Astrocyte (in vitro differentiated cells and primary cell): ENCODE measurements at regions not wholly inside any gene's neighbourhood (a gene's known extent, or its start where the extent isn't known, plus 50 kb on each side); places are given as distances from the start of the nearest gene placed in this dataset.

Experiments used
- DNase-seq: peaks from one replicate; pipeline ENCODE4 v3.0.0-alpha.2; 2010; ENCODE audit warnings: low read depth
- FAIRE-seq: peaks from 2 replicates; lab custom pipeline; 2011; peaks lifted over from hg19 to GRCh38; lab: Jason Lieb, UNC
- H2AFZ ChIP-seq: 2 replicates; pipeline ENCODE4 v1.6.0; 2012; ENCODE audit warnings: low read depth, low read length, inconsistent platforms
- H3K27ac ChIP-seq: 2 replicates; pipeline ENCODE4 v1.5.1; 2011; ENCODE audit warnings: low read depth, low read length, inconsistent platforms
- H3K27me3 ChIP-seq: 2 replicates; pipeline ENCODE4 v1.6.0; 2011; ENCODE audit warnings: low read length, inconsistent platforms; ENCODE audit not compliant: insufficient read depth
- H3K36me3 ChIP-seq: 2 replicates; pipeline ENCODE4 v1.5.1; 2011; ENCODE audit warnings: low read length, inconsistent platforms; ENCODE audit not compliant: insufficient read depth
- H3K4me1 ChIP-seq: 2 replicates; pipeline ENCODE4 v1.5.1; 2011; ENCODE audit warnings: low read length, inconsistent platforms; ENCODE audit not compliant: insufficient read depth
- H3K4me2 ChIP-seq: 2 replicates; pipeline ENCODE4 v1.6.0; 2012; ENCODE audit warnings: low read length, inconsistent platforms
- H3K4me3 ChIP-seq: 2 replicates; pipeline ENCODE4 v1.5.1; 2011; ENCODE audit warnings: low read depth, mild to moderate bottlenecking, low read length, inconsistent platforms; ENCODE audit not compliant: insufficient read depth
- H3K79me2 ChIP-seq: 2 replicates; pipeline ENCODE4 v1.6.0; 2012; ENCODE audit warnings: mild to moderate bottlenecking, low read length, inconsistent platforms; ENCODE audit not compliant: insufficient read depth
- H3K9ac ChIP-seq: 2 replicates; pipeline ENCODE4 v1.6.0; 2012; ENCODE audit warnings: mild to moderate bottlenecking, low read length, inconsistent platforms
- H3K9me3 ChIP-seq: 2 replicates; pipeline ENCODE4 v1.5.1; 2012; ENCODE audit warnings: low read depth, mild to moderate bottlenecking, low read length, inconsistent platforms; ENCODE audit not compliant: insufficient read depth
- H4K20me1 ChIP-seq: 2 replicates; pipeline ENCODE4 v1.6.0; 2012; ENCODE audit warnings: low read length, inconsistent platforms; ENCODE audit not compliant: insufficient read depth
- H3K27ac Mint-ChIP-seq: one replicate; pipeline ENCODE4 v1.8.0; 2021; ENCODE audit warnings: mild to moderate bottlenecking, mixed read lengths; ENCODE audit not compliant: unreplicated experiment
- H3K27me3 Mint-ChIP-seq: one replicate; pipeline ENCODE4 v1.8.0; 2021; ENCODE audit warnings: low read depth, mixed read lengths; ENCODE audit not compliant: unreplicated experiment
- H3K36me3 Mint-ChIP-seq: one replicate; pipeline ENCODE4 v1.8.0; 2021; ENCODE audit warnings: low read depth, mixed read lengths; ENCODE audit not compliant: unreplicated experiment
- H3K4me1 Mint-ChIP-seq: one replicate; pipeline ENCODE4 v1.8.0; 2021; ENCODE audit warnings: low read depth, mixed read lengths; ENCODE audit not compliant: unreplicated experiment
- H3K4me3 Mint-ChIP-seq: one replicate; pipeline ENCODE4 v1.8.0; 2021; ENCODE audit warnings: mild to moderate bottlenecking, moderate library complexity, mixed read lengths; ENCODE audit not compliant: unreplicated experiment
- H3K9me3 Mint-ChIP-seq: one replicate; pipeline ENCODE4 v1.8.0; 2021; ENCODE audit warnings: mild to moderate bottlenecking, mixed read lengths; ENCODE audit not compliant: unreplicated experiment
- EZH2 ChIP-seq: IDR thresholded peaks from 2 replicates; pipeline ENCODE4 v1.6.1; 2012; ENCODE audit warnings: mild to moderate bottlenecking, low read length, inconsistent platforms; ENCODE audit not compliant: insufficient read depth
- TF ChIP-seq, protein P1 (sequence below): IDR thresholded peaks from 2 replicates; pipeline ENCODE4 v1.5.1; 2011; ENCODE audit warnings: low read depth, mild to moderate bottlenecking, inconsistent platforms, low read length, moderate library complexity; ENCODE audit not compliant: insufficient read depth

DNA sequence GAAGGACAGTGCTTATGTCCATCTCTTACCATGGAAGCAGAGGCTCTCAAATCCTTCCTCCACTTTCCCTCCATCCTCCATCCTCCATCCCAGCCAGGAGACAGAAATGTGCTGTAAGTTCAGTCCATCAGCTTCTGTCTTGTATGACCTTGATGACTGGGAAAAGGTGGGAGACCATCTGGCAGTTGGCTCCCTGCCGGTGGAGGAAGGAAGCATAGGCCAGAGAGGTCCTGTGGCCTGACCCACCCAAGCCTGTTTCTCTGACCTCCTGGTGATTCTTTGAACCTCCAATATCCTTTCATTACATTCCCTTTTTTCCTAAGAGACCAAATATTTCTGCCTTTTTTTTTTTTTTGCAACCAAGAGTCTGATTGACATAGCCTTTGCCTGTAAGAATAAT is 215.3 kb downstream of the ABCC12 start:
- Mint-ChIP-seq H3K4me3 (no peak overlapping the region), H3K9me3 (no peaks in the 10 kb centered on the region), H3K36me3 (no peaks in the 10 kb centered on the region), H3K4me1 (no peaks in the 10 kb centered on the region), H3K27ac (no peak overlapping the region), H3K27me3 (peaks cover 19% of the 10 kb centered on the region)
- H4K20me1 ChIP-seq: no peaks in the 10 kb centered on the region
- no peaks in the 10 kb centered on the region for H3K27me3 ChIP-seq
- H3K9me3 ChIP-seq: no peaks in the 10 kb centered on the region
- no peaks in the 10 kb centered on the region for H3K4me1 ChIP-seq
- FAIRE-seq (no peak), DNase-seq (no peak)
- no peak overlapping the region for H2AFZ ChIP-seq
- H3K27ac ChIP-seq: no peak overlapping the region
- no peak overlapping the region for H3K9ac ChIP-seq
- no peak overlapping the region for H3K4me2 ChIP-seq
- no peak overlapping the region for H3K4me3 ChIP-seq
- H3K79me2 ChIP-seq: no peaks in the 10 kb centered on the region
- H3K36me3 ChIP-seq: no peaks in the 10 kb centered on the region
- TF ChIP-seq, protein P1, sequence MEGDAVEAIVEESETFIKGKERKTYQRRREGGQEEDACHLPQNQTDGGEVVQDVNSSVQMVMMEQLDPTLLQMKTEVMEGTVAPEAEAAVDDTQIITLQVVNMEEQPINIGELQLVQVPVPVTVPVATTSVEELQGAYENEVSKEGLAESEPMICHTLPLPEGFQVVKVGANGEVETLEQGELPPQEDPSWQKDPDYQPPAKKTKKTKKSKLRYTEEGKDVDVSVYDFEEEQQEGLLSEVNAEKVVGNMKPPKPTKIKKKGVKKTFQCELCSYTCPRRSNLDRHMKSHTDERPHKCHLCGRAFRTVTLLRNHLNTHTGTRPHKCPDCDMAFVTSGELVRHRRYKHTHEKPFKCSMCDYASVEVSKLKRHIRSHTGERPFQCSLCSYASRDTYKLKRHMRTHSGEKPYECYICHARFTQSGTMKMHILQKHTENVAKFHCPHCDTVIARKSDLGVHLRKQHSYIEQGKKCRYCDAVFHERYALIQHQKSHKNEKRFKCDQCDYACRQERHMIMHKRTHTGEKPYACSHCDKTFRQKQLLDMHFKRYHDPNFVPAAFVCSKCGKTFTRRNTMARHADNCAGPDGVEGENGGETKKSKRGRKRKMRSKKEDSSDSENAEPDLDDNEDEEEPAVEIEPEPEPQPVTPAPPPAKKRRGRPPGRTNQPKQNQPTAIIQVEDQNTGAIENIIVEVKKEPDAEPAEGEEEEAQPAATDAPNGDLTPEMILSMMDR: no peak
- no peak for TF ChIP-seq EZH2

DNA sequence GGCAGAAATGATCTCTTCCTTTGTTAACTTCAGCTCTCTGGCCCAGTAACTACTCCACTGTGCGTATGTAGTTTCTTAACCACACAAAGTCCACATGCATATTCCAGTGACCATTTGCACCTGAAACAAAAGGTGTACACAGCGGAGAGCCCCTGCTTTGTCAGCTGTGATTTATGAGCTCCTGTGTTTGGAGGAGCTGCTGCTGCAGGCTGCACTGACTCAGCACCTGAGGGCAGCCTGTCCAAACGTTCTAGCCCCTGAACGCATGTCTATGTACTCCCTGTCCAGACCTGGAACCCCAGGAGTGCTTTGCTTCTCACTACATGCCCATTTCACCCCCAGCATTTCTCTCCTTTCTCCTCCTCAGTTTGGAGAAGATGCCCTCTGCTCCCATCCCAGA is 216.1 kb downstream of the ABCC12 start:
- FAIRE-seq (no peak), DNase-seq (no peak)
- no peaks in the 10 kb centered on the region for H3K4me1 Mint-ChIP-seq

DNA sequence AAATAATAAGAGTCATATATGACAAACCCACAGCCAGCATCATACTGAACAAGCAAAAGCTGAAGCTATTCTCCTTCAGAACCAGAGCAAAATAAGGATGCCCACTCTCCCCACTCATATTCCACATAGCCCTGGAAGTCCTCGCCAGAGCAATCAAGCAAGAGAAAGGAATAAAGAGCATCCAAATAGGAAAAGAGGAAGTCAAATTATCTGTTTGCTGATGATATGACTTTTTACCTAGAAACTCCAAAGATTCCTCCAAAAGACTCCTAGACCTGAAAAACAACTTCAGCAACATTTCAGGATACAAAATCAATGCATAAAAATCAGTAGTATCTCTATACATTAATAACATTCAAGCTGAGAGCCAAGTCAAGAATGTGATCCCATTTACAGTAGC is 217.5 kb downstream of the ABCC12 start:
- no peak for TF ChIP-seq EZH2
- TF ChIP-seq, protein P1: no peak
- no peak overlapping the region for H3K4me3 ChIP-seq
- H3K9me3 ChIP-seq: no peaks in the 10 kb centered on the region
- Mint-ChIP-seq H3K4me3 (no peak overlapping the region), H3K4me1 (no peaks in the 10 kb centered on the region), H3K27ac (no peak overlapping the region), H3K27me3 (peaks cover 12% of the 10 kb centered on the region), H3K9me3 (no peaks in the 10 kb centered on the region), H3K36me3 (no peaks in the 10 kb centered on the region)
- FAIRE-seq (no peak), DNase-seq (no peak)
- no peak overlapping the region for H3K27ac ChIP-seq
- no peak overlapping the region for H3K4me2 ChIP-seq
- no peaks in the 10 kb centered on the region for H3K79me2 ChIP-seq
- H3K4me1 ChIP-seq: no peaks in the 10 kb centered on the region
- no peaks in the 10 kb centered on the region for H4K20me1 ChIP-seq
- no peak overlapping the region for H3K9ac ChIP-seq
- no peaks in the 10 kb centered on the region for H3K36me3 ChIP-seq
- H3K27me3 ChIP-seq: no peaks in the 10 kb centered on the region
- H2AFZ ChIP-seq: no peak overlapping the region

More for the DNA sequence above, 216.1 kb downstream of the ABCC12 start:
- no peak for TF ChIP-seq EZH2
- TF ChIP-seq, protein P1: no peak
- Histone ChIP-seq H3K4me3 (no peak overlapping the region), H3K9ac (no peak overlapping the region), H3K4me1 (no peaks in the 10 kb centered on the region), H3K4me2 (no peak overlapping the region), H3K27me3 (no peaks in the 10 kb centered on the region), H4K20me1 (no peaks in the 10 kb centered on the region), H2AFZ (no peak overlapping the region), H3K36me3 (no peaks in the 10 kb centered on the region), H3K27ac (no peak overlapping the region), H3K79me2 (no peaks in the 10 kb centered on the region), H3K9me3 (no peaks in the 10 kb centered on the region)
- Mint-ChIP-seq H3K9me3 (no peaks in the 10 kb centered on the region), H3K4me3 (no peak overlapping the region), H3K36me3 (no peaks in the 10 kb centered on the region), H3K27me3 (peaks cover 19% of the 10 kb centered on the region), H3K27ac (no peak overlapping the region)
